Natural killer cell treated with Interleukin-12 subunit alpha and Interleukin-12 subunit beta and Interleukin-15 and Interleukin-18, amount 100 ng/mL, for 72 hours (primary cell): ENCODE measurements at regions not wholly inside any gene's neighbourhood (a gene's known extent, or its start where the extent isn't known, plus 50 kb on each side); places are given as distances from the start of the nearest gene placed in this dataset.

Source experiments
- ATAC-seq, 2 donors: fragments of 150-1000 bp; cut with Tn5 transposase in 1 of 2; sonication (Bioruptor Pico), chemical (Tn5 transposase) in 1 of 2; 2 replicates each; pipeline ENCODE4 v1.10.0; 2021
- DNase-seq: peaks from one replicate; pipeline ENCODE4 v3.0.0; 2022; ENCODE audit warnings: low spot score
- H3K27ac Mint-ChIP-seq, 2 donors: 1 replicate in 1 of 2; 2 replicates in 1 of 2; pipeline ENCODE4 v1.8.0; 2022; ENCODE audit warnings: mixed read lengths in 2 of 2, mild to moderate bottlenecking in 1 of 2, moderate library complexity in 1 of 2
- H3K27me3 Mint-ChIP-seq, 2 donors: 1 replicate in 1 of 2; 2 replicates in 1 of 2; pipeline ENCODE4 v1.8.0; 2022; ENCODE audit warnings: mixed read lengths in 2 of 2
- H3K36me3 Mint-ChIP-seq: one replicate; pipeline ENCODE4 v1.8.0; 2022; ENCODE audit warnings: mixed read lengths
- H3K4me1 Mint-ChIP-seq, 2 donors: 1 replicate in 1 of 2; 2 replicates in 1 of 2; pipeline ENCODE4 v1.8.0; 2022; ENCODE audit warnings: low read depth in 2 of 2, mixed read lengths in 2 of 2, mild to moderate bottlenecking in 1 of 2
- H3K4me3 Mint-ChIP-seq: one replicate; pipeline ENCODE4 v1.8.0; 2022; ENCODE audit warnings: mixed read lengths
- H3K9me3 Mint-ChIP-seq: 2 replicates; pipeline ENCODE4 v1.8.0; 2022; ENCODE audit warnings: mixed read lengths

- ATAC-seq: no peak
- Mint-ChIP-seq H3K27me3 (no peaks in the 10 kb centered on the region), H3K4me1 (no peaks in the 10 kb centered on the region), H3K9me3 (peaks cover 27% of the 10 kb centered on the region), H3K27ac (no peak overlapping the region), H3K36me3 (no peaks in the 10 kb centered on the region), H3K4me3 (no peak overlapping the region)
- DNase-seq: no peak
These were observed 189.1 kb upstream of the PDZRN3 start for GRCh38 chr3:73813692-73814292.

- Mint-ChIP-seq H3K27me3 (no peaks in the 10 kb centered on the region), H3K9me3 (peaks cover 30% of the 10 kb centered on the region), H3K36me3 (peaks cover 4% of the 10 kb centered on the region), H3K27ac (no peak overlapping the region), H3K4me3 (no peak overlapping the region), H3K4me1 (no peaks in the 10 kb centered on the region)
- ATAC-seq: no peak
- DNase-seq: no peak
These were observed 188.6 kb upstream of the PDZRN3 start for GRCh38 chr3:73813291-73813690.

- Mint-ChIP-seq H3K36me3 (peaks cover 4% of the 10 kb centered on the region), H3K27me3 (no peaks in the 10 kb centered on the region), H3K4me1 (no peaks in the 10 kb centered on the region), H3K27ac (no peak overlapping the region), H3K9me3 (peaks cover 30% of the 10 kb centered on the region), H3K4me3 (no peak overlapping the region)
- ATAC-seq: no peak
- DNase-seq: no peak
These were observed 187.3 kb upstream of the PDZRN3 start for GRCh38 chr3:73812054-73812453.

- DNase-seq (no peak), ATAC-seq (peak in 1 of 2 donors; percentile 36)
- Mint-ChIP-seq H3K36me3 (peaks cover 4% of the 10 kb centered on the region), H3K9me3 (peaks cover 32% of the 10 kb centered on the region), H3K27ac (no peak overlapping the region), H3K4me1 (no peaks in the 10 kb centered on the region), H3K27me3 (no peaks in the 10 kb centered on the region), H3K4me3 (no peak overlapping the region)
These were observed 184.2 kb upstream of the PDZRN3 start for GRCh38 chr3:73808862-73809509.

- Mint-ChIP-seq H3K27me3 (no peaks in the 10 kb centered on the region), H3K36me3 (peaks cover 4% of the 10 kb centered on the region), H3K27ac (no peak overlapping the region), H3K9me3 (peaks cover 21% of the 10 kb centered on the region), H3K4me3 (no peak overlapping the region), H3K4me1 (no peaks in the 10 kb centered on the region)
- DNase-seq: no peak
- ATAC-seq: no peak
These were observed 180.7 kb upstream of the PDZRN3 start for GRCh38 chr3:73805435-73805834.

- no peak overlapping the region for H3K4me3 Mint-ChIP-seq
- no peaks in the 10 kb centered on the region for H3K27me3 Mint-ChIP-seq
- peaks cover 16% of the 10 kb centered on the region for H3K9me3 Mint-ChIP-seq
These were observed 179.5 kb upstream of the PDZRN3 start for GRCh38 chr3:73804204-73804603.

GRCh38 chr3:73801444-73801843 lies 176.7 kb upstream of the PDZRN3 start:
- no peaks in the 10 kb centered on the region for H3K4me1 Mint-ChIP-seq
- peaks cover 7% of the 10 kb centered on the region for H3K9me3 Mint-ChIP-seq
- H3K36me3 Mint-ChIP-seq: no peaks in the 10 kb centered on the region
- no peak overlapping the region for H3K4me3 Mint-ChIP-seq
- DNase-seq: no peak
- H3K27ac Mint-ChIP-seq: no peak overlapping the region
- ATAC-seq: no peak
- H3K27me3 Mint-ChIP-seq: no peaks in the 10 kb centered on the region

More at GRCh38 chr3:73804204-73804603, 179.5 kb upstream of the PDZRN3 start:
- DNase-seq (no peak), ATAC-seq (no peak)
- Mint-ChIP-seq H3K36me3 (peaks cover 4% of the 10 kb centered on the region), H3K27ac (no peak overlapping the region), H3K4me1 (no peaks in the 10 kb centered on the region)

- no peak overlapping the region for H3K4me3 Mint-ChIP-seq
These were observed 172.6 kb upstream of the PDZRN3 start for GRCh38 chr3:73797311-73797710.

GRCh38 chr3:73796382-73796781 lies 171.6 kb upstream of the PDZRN3 start:
- ATAC-seq: no peak
- Mint-ChIP-seq H3K27me3 (no peaks in the 10 kb centered on the region), H3K9me3 (peaks cover 9% of the 10 kb centered on the region), H3K27ac (no peak overlapping the region), H3K4me3 (no peak overlapping the region), H3K4me1 (no peaks in the 10 kb centered on the region), H3K36me3 (no peaks in the 10 kb centered on the region)
- DNase-seq: no peak

More at GRCh38 chr3:73797311-73797710, 172.6 kb upstream of the PDZRN3 start:
- Mint-ChIP-seq H3K36me3 (no peaks in the 10 kb centered on the region), H3K4me1 (no peaks in the 10 kb centered on the region), H3K27me3 (no peaks in the 10 kb centered on the region), H3K27ac (no peak overlapping the region), H3K9me3 (peaks cover 9% of the 10 kb centered on the region)
- DNase-seq: no peak
- ATAC-seq: no peak

- Mint-ChIP-seq H3K36me3 (no peaks in the 10 kb centered on the region), H3K4me3 (no peak overlapping the region), H3K27ac (no peak overlapping the region), H3K4me1 (no peaks in the 10 kb centered on the region), H3K27me3 (no peaks in the 10 kb centered on the region), H3K9me3 (peaks cover 8% of the 10 kb centered on the region)
- no peak for DNase-seq
- ATAC-seq: no peak
These were observed 166.6 kb upstream of the PDZRN3 start for GRCh38 chr3:73791356-73791755.

GRCh38 chr3:73789825-73790444 lies 165.2 kb upstream of the PDZRN3 start:
- Mint-ChIP-seq H3K9me3 (peaks cover 12% of the 10 kb centered on the region), H3K27ac (no peak overlapping the region), H3K4me1 (no peaks in the 10 kb centered on the region), H3K4me3 (no peak overlapping the region), H3K27me3 (no peaks in the 10 kb centered on the region), H3K36me3 (no peaks in the 10 kb centered on the region)
- no peak for DNase-seq
- ATAC-seq: no peak

- Mint-ChIP-seq H3K27ac (no peak overlapping the region), H3K4me1 (no peaks in the 10 kb centered on the region), H3K4me3 (no peak overlapping the region), H3K9me3 (peaks cover 10% of the 10 kb centered on the region), H3K27me3 (no peaks in the 10 kb centered on the region), H3K36me3 (no peaks in the 10 kb centered on the region)
- DNase-seq (no peak), ATAC-seq (no peak)
These were observed 162.9 kb upstream of the PDZRN3 start for GRCh38 chr3:73787620-73788019.

- ATAC-seq (no peak), DNase-seq (no peak)
- peaks cover 10% of the 10 kb centered on the region for H3K9me3 Mint-ChIP-seq
- no peaks in the 10 kb centered on the region for H3K36me3 Mint-ChIP-seq
- H3K27ac Mint-ChIP-seq: no peak overlapping the region
- no peak overlapping the region for H3K4me3 Mint-ChIP-seq
- H3K4me1 Mint-ChIP-seq: no peaks in the 10 kb centered on the region
- no peaks in the 10 kb centered on the region for H3K27me3 Mint-ChIP-seq
These were observed 162.3 kb upstream of the PDZRN3 start for GRCh38 chr3:73786998-73787397.

- Mint-ChIP-seq H3K27ac (no peak overlapping the region), H3K9me3 (peaks cover 10% of the 10 kb centered on the region), H3K4me1 (no peaks in the 10 kb centered on the region), H3K36me3 (no peaks in the 10 kb centered on the region), H3K4me3 (no peak overlapping the region), H3K27me3 (no peaks in the 10 kb centered on the region)
- ATAC-seq (no peak), DNase-seq (no peak)
These were observed 161.6 kb upstream of the PDZRN3 start for GRCh38 chr3:73786321-73786807.
